HEK293 (cell line): ENCODE measurements at regions not wholly inside any gene's neighbourhood (a gene's known extent, or its start where the extent isn't known, plus 50 kb on each side); places are given as distances from the start of the nearest gene placed in this dataset.

Source experiments
- CTCF ChIA-PET: fragments of 350-600 bp; formaldehyde crosslinking; extraction: SDS; loops from one replicate; lab custom pipeline; 2021; ENCODE audit warnings: antibody characterized with exemption; lab: Yijun Ruan, JAX
- POLR2A ChIA-PET: fragments of 300-600 bp; formaldehyde crosslinking; extraction: SDS; loops from one replicate; lab custom pipeline; 2020; ENCODE audit warnings: antibody characterized with exemption, inconsistent platforms; lab: Yijun Ruan, JAX
- H3K27ac ChIP-seq: fragments of 200-500 bp; sonication (Bioruptor generic); 2 replicates; pipeline ENCODE4 v1.5.1; 2014; ENCODE audit warnings: low read depth, low read length, control low read depth, inconsistent platforms; ENCODE audit errors: extremely low read depth
- H3K36me3 ChIP-seq, 2 experiments: fragments of 200-500 bp in 1 of 2; sonication (Bioruptor generic) in 1 of 2; 1 replicate in 1 of 2; 2 replicates in 1 of 2; pipeline ENCODE4 v1.5.1; 2014 to 2017; ENCODE audit warnings: inconsistent platforms in 2 of 2, low read length in 2 of 2; ENCODE audit not compliant: control insufficient read depth in 2 of 2, insufficient read depth in 1 of 2
- H3K4me1 ChIP-seq: fragments of 200-500 bp; sonication (Bioruptor generic); 2 replicates; pipeline ENCODE4 v1.5.1; 2014; ENCODE audit warnings: mild to moderate bottlenecking, low read length, inconsistent platforms; ENCODE audit not compliant: control insufficient read depth, insufficient read depth
- H3K4me3 ChIP-seq: 2 replicates; pipeline ENCODE4 v1.5.1; 2011; ENCODE audit warnings: low read depth, mild to moderate bottlenecking, control low read depth, low read length, moderate library complexity
- H3K9me3 ChIP-seq: fragments of 200-500 bp; sonication (Bioruptor generic); 2 replicates; pipeline ENCODE4 v1.5.1; 2014; ENCODE audit warnings: low read depth, low read length, inconsistent platforms; ENCODE audit not compliant: control insufficient read depth, insufficient read depth
- PRDM10 ChIP-seq: fragments of 450-650 bp; formaldehyde crosslinking; IDR thresholded peaks from 2 replicates; pipeline ENCODE4 v1.5.1; 2016; ENCODE audit warnings: missing biosample characterization, missing genetic modification characterization
- SP2 ChIP-seq: fragments of 450-650 bp; formaldehyde crosslinking; IDR thresholded peaks from 2 replicates; pipeline ENCODE4 v1.5.1; 2016; ENCODE audit warnings: missing biosample characterization, missing genetic modification characterization
- ZBTB1 ChIP-seq: fragments of 450-650 bp; formaldehyde crosslinking; IDR thresholded peaks from 2 replicates; pipeline ENCODE4 v1.5.1; 2016; ENCODE audit warnings: missing biosample characterization, missing genetic modification characterization
- ZNF184 ChIP-seq: fragments of 450-650 bp; IDR thresholded peaks from 2 replicates; pipeline ENCODE4 v1.5.1; 2018; ENCODE audit warnings: missing biosample characterization, mild to moderate bottlenecking, missing genetic modification characterization
- ZNF211 ChIP-seq: fragments of 450-650 bp; formaldehyde crosslinking; IDR thresholded peaks from 2 replicates; pipeline ENCODE4 v1.5.1; 2016; ENCODE audit warnings: low read depth, missing biosample characterization, missing genetic modification characterization
- ZNF292 ChIP-seq: fragments of 450-650 bp; formaldehyde crosslinking; IDR thresholded peaks from 2 replicates; pipeline ENCODE4 v1.5.1; 2016; ENCODE audit warnings: low read depth, missing biosample characterization, missing genetic modification characterization, borderline replicate concordance
- ZNF473 ChIP-seq: fragments of 450-650 bp; formaldehyde crosslinking; IDR thresholded peaks from 2 replicates; pipeline ENCODE4 v1.5.1; 2017; ENCODE audit warnings: missing biosample characterization, missing genetic modification characterization
- ZNF510 ChIP-seq: fragments of 450-650 bp; formaldehyde crosslinking; IDR thresholded peaks from 2 replicates; pipeline ENCODE4 v1.5.1; 2018; ENCODE audit warnings: mild to moderate bottlenecking, missing genetic modification characterization, missing biosample characterization; ENCODE audit not compliant: insufficient replicate concordance
- ZNF518A ChIP-seq: fragments of 450-650 bp; formaldehyde crosslinking; conservative IDR thresholded peaks from 2 replicates; pipeline ENCODE4 v1.5.1; 2016; ENCODE audit warnings: low read depth, missing biosample characterization, missing genetic modification characterization
- ZNF555 ChIP-seq: fragments of 450-650 bp; formaldehyde crosslinking; conservative IDR thresholded peaks from 2 replicates; pipeline ENCODE4 v1.5.1; 2017; ENCODE audit warnings: missing biosample characterization, mild to moderate bottlenecking, missing genetic modification characterization, inconsistent platforms
- ZNF621 ChIP-seq: fragments of 450-650 bp; formaldehyde crosslinking; IDR thresholded peaks from 2 replicates; pipeline ENCODE4 v1.5.1; 2017; ENCODE audit warnings: missing biosample characterization, missing genetic modification characterization
- ZNF629 ChIP-seq: fragments of 450-650 bp; formaldehyde crosslinking; IDR thresholded peaks from 2 replicates; pipeline ENCODE4 v1.5.1; 2017; ENCODE audit warnings: missing biosample characterization, missing genetic modification characterization
- ZNF677 ChIP-seq: fragments of 450-650 bp; IDR thresholded peaks from 2 replicates; pipeline ENCODE4 v1.5.0; 2018; ENCODE audit warnings: missing biosample characterization, mild to moderate bottlenecking, missing genetic modification characterization, moderate library complexity
- ZNF701 ChIP-seq: fragments of 450-650 bp; formaldehyde crosslinking; IDR thresholded peaks from 2 replicates; pipeline ENCODE4 v1.5.1; 2016; ENCODE audit warnings: missing biosample characterization, missing genetic modification characterization
- ZNF791 ChIP-seq: fragments of 450-650 bp; formaldehyde crosslinking; IDR thresholded peaks from 2 replicates; pipeline ENCODE4 v1.5.1; 2016; ENCODE audit warnings: missing biosample characterization, missing genetic modification characterization
- ZNF792 ChIP-seq: fragments of 450-650 bp; formaldehyde crosslinking; IDR thresholded peaks from 2 replicates; pipeline ENCODE4 v1.5.1; 2016; ENCODE audit warnings: missing biosample characterization, missing genetic modification characterization
- ZNF843 ChIP-seq: fragments of 450-650 bp; formaldehyde crosslinking; IDR thresholded peaks from 2 replicates; pipeline ENCODE4 v1.5.1; 2016; ENCODE audit warnings: missing biosample characterization, missing genetic modification characterization
- TF ChIP-seq, protein P1 (sequence below): fragments of 450-650 bp; formaldehyde crosslinking; IDR thresholded peaks from 2 replicates; pipeline ENCODE4 v1.5.1; 2016; ENCODE audit warnings: missing biosample characterization, missing genetic modification characterization

GRCh38 chr6:125519367-125519766 lies 217.6 kb upstream of the HDDC2 start (continued):
- no peak for TF ChIP-seq ZBTB1 (tag by site-specific recombination)
- TF ChIP-seq ZNF211 (tag by site-specific recombination): no peak
- TF ChIP-seq ZNF518A (tag by site-specific recombination): 0 out of 2 replicates have a peak, but pooled peaks have one; percentile 19
- no peak for TF ChIP-seq ZNF621
- TF ChIP-seq ZNF701 (tag by site-specific recombination): no peak
- TF ChIP-seq ZNF184 (tag by site-specific recombination): no peak
- 0 out of 2 replicates have a peak, but pooled peaks have one; percentile 21 for TF ChIP-seq ZNF629
- 0 out of 2 replicates have a peak, but pooled peaks have one; percentile 48 for TF ChIP-seq ZNF792
- 0 out of 2 replicates have a peak, but pooled peaks have one; percentile 34 for TF ChIP-seq ZNF843 (tag by site-specific recombination)
- TF ChIP-seq ZNF473 (tag by site-specific recombination): no peak
- TF ChIP-seq ZNF510 (tag by site-specific recombination): peak; percentile 20
- no peak for TF ChIP-seq SP2 (tag by site-specific recombination)
- TF ChIP-seq ZNF555 (tag by site-specific recombination): no peak
- no peak for TF ChIP-seq ZNF292
- no peak for TF ChIP-seq ZNF677 (tag by site-specific recombination)
- peak; percentile 60 for TF ChIP-seq PRDM10 (tag by site-specific recombination)
- TF ChIP-seq, protein P1, sequence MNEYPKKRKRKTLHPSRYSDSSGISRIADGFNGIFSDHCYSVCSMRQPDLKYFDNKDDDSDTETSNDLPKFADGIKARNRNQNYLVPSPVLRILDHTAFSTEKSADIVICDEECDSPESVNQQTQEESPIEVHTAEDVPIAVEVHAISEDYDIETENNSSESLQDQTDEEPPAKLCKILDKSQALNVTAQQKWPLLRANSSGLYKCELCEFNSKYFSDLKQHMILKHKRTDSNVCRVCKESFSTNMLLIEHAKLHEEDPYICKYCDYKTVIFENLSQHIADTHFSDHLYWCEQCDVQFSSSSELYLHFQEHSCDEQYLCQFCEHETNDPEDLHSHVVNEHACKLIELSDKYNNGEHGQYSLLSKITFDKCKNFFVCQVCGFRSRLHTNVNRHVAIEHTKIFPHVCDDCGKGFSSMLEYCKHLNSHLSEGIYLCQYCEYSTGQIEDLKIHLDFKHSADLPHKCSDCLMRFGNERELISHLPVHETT: no peak

GRCh38 chr6:125524356-125524755 lies 222.6 kb upstream of the HDDC2 start:
- Histone ChIP-seq H3K4me3 (no peak overlapping the region), H3K4me1 (peaks cover 19% of the 10 kb centered on the region), H3K27ac (no peak overlapping the region), H3K9me3 (no peaks in the 10 kb centered on the region), H3K36me3 (no peaks in the 10 kb centered on the region)
- ChIA-PET CTCF (interaction anchor here (0.5 to 1.3 kb wide), 7 partner anchors 12 to 229 kb away, joined by 3 to 5 read pairs (median 3); no protein-coding TSS in a partner anchor), POLR2A (no interaction called here)
- TF ChIP-seq ZNF791 (tag by site-specific recombination): no peak
- TF ChIP-seq PRDM10 (tag by site-specific recombination): peak; percentile 76
